Right atrium auricular region (tissue), 2 donors: ENCODE measurements at regions not wholly inside any gene's neighbourhood (a gene's known extent, or its start where the extent isn't known, plus 50 kb on each side); places are given as distances from the start of the nearest gene placed in this dataset.

Source experiments
- DNase-seq: peaks from one replicate; pipeline ENCODE4 v3.0.0-alpha.2; 2019; ENCODE audit warnings: low spot score
- H3K27ac ChIP-seq, 2 donors: fragments of 200-600 bp; sonication (generic); 1 replicate in 1 of 2; 2 replicates in 1 of 2; pipeline ENCODE4 v1.5.1; 2016 to 2019
- H3K27me3 ChIP-seq, 2 donors: fragments of 200-600 bp; sonication (generic); one replicate each; pipeline versions ENCODE4 v1.5.1 to v1.6.0; 2017 to 2019
- H3K36me3 ChIP-seq: fragments of 200-600 bp; sonication (generic); one replicate; pipeline ENCODE4 v1.5.1; 2016
- H3K4me1 ChIP-seq, 2 donors: fragments of 200-600 bp; sonication (generic); one replicate each; pipeline versions ENCODE4 v1.5.1 to v1.6.0; 2017 to 2019
- H3K4me3 ChIP-seq, 2 donors: fragments of 200-600 bp; sonication (generic); 1 replicate in 1 of 2; 2 replicates in 1 of 2; pipeline ENCODE4 v1.5.1; 2017 to 2019; ENCODE audit warnings: mild to moderate bottlenecking in 1 of 2, moderate library complexity in 1 of 2
- H3K9me3 ChIP-seq, 2 donors: fragments of 200-600 bp; sonication (generic); one replicate each; pipeline ENCODE4 v1.5.1; 2019
- TF ChIP-seq, protein P1 (sequence below), 2 donors: fragments of 200-600 bp; sonication (generic); IDR thresholded peaks; one replicate each; pipeline ENCODE4 v1.5.1; 2019; ENCODE audit warnings: antibody characterized with exemption in 2 of 2

DNA sequence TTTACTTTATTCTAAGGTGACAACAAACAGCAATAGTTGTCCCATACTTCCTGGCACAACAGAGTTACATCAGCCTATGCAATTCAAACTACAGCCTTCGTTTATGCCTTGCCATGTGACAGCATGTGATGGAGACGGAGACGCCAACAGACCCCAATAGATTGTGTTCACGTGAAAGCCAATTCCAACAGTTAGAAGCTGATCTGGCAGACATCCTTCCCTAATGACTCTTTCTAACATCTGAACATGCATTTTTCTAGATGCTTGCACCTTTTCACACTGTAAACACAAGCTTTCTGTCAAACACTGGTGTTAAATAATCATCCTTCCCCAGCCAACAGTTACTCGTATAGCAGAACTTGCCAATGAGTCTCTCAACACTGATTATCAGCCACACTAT is 694.4 kb upstream of the ALCAM start:
- Histone ChIP-seq H3K4me1 (no peaks in the 10 kb centered on the region), H3K27me3 (no peaks in the 10 kb centered on the region), H3K36me3 (no peaks in the 10 kb centered on the region), H3K27ac (no peak overlapping the region), H3K4me3 (no peak overlapping the region), H3K9me3 (peaks cover 0 to 15% of the 10 kb centered on the region in 2 donors)
- DNase-seq: no peak
- TF ChIP-seq, protein P1, sequence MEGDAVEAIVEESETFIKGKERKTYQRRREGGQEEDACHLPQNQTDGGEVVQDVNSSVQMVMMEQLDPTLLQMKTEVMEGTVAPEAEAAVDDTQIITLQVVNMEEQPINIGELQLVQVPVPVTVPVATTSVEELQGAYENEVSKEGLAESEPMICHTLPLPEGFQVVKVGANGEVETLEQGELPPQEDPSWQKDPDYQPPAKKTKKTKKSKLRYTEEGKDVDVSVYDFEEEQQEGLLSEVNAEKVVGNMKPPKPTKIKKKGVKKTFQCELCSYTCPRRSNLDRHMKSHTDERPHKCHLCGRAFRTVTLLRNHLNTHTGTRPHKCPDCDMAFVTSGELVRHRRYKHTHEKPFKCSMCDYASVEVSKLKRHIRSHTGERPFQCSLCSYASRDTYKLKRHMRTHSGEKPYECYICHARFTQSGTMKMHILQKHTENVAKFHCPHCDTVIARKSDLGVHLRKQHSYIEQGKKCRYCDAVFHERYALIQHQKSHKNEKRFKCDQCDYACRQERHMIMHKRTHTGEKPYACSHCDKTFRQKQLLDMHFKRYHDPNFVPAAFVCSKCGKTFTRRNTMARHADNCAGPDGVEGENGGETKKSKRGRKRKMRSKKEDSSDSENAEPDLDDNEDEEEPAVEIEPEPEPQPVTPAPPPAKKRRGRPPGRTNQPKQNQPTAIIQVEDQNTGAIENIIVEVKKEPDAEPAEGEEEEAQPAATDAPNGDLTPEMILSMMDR (IDR thresholded peaks at IDR 0.05): no peak

DNA sequence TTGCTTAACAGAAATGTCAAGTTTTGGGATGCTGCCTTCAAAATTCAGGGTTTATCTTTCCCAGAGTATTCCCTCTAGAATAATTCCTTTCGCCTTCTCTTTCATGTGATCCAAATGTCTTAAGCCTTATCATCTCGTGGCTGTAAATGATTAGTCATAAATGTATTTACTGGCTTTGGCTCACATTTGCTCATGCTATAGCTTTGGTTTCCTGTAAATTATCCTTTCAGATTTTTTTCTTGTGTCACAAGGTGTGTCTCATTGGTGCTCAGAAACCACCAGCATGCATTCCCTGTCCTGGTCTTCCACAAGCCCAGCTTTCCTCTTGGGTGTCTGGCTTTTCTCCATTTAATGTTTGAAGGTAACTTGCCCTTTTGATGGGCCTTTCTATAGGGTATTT is 692.7 kb upstream of the ALCAM start:
- TF ChIP-seq, protein P1 (IDR thresholded peaks at IDR 0.05): no peak
- no peak for DNase-seq

DNA sequence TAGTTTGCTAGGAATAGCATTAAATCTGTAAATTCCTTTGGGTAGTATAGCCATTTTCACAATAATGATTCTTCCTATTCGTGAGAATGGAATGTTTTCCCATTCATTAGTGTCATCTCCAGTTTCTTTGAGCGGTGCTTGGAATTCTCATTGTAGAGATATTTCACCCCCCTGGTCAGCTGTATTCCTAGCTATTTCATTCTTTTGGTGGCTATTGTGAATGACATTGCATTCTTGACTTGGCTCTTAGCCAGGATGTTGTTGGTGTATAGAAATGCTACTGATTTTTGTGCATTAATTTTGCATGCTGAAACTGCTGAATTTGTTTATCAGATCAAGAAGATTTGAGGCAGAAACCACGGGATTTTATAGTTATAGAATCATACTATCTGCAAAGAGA is 690.5 kb upstream of the ALCAM start:
- TF ChIP-seq, protein P1 (IDR thresholded peaks at IDR 0.05): no peak
- no peaks in the 10 kb centered on the region for H3K36me3 ChIP-seq
- H3K27ac ChIP-seq: no peak overlapping the region
- no peaks in the 10 kb centered on the region for H3K27me3 ChIP-seq
- H3K9me3 ChIP-seq: peaks cover 0 to 15% of the 10 kb centered on the region in 2 donors
- H3K4me1 ChIP-seq: no peaks in the 10 kb centered on the region
- DNase-seq: no peak
- H3K4me3 ChIP-seq: no peak overlapping the region

More for the DNA sequence above, 692.7 kb upstream of the ALCAM start:
- H3K4me1 ChIP-seq: no peaks in the 10 kb centered on the region
- H3K36me3 ChIP-seq: no peaks in the 10 kb centered on the region
- no peak overlapping the region for H3K27ac ChIP-seq
- no peaks in the 10 kb centered on the region for H3K27me3 ChIP-seq
- no peak overlapping the region for H3K4me3 ChIP-seq
- peaks cover 0 to 15% of the 10 kb centered on the region in 2 donors for H3K9me3 ChIP-seq

DNA sequence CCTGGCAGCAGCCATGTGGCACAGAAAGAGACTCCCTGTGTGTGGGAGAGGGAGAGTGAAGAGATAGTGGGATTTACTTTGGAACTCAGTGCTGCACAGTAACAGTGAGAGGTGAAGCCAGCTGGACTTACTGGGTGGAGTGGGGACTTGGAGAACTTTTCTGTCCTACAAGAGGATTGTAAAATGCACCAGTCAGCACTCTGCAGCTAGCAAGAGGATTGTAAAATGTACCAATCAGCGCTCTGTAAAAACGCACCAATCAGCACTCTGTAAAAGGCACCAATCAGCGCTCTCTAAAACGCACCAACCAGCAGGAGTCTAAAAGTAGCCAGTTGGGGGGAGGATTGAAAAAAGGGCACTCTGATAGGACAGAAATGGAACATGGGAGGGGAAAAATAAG is 688.8 kb upstream of the ALCAM start:
- Histone ChIP-seq H3K27ac (no peak overlapping the region), H3K4me3 (no peak overlapping the region), H3K9me3 (peaks cover 0 to 15% of the 10 kb centered on the region in 2 donors), H3K4me1 (no peaks in the 10 kb centered on the region), H3K27me3 (no peaks in the 10 kb centered on the region), H3K36me3 (no peaks in the 10 kb centered on the region)
- TF ChIP-seq, protein P1 (IDR thresholded peaks at IDR 0.05): no peak
- DNase-seq: no peak

DNA sequence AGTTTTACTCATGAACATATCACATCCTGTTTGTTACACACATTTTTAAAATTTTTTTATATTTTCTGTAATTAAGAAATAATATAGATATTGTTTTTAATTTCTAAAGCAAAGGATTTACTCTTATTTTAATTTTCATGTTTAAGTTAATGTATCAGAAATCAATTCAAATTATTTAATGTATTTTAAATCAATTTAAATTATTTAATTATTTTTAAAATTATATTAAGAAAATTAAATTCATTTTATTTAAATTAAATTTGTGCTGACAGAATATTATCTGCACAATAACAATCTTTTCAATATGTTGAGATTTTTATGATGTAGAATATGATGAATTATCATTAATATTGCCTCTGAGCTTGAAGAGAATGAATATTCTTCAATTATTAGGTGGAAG is 681.2 kb upstream of the ALCAM start:
- Histone ChIP-seq H3K36me3 (no peaks in the 10 kb centered on the region), H3K4me1 (no peaks in the 10 kb centered on the region), H3K27ac (no peak overlapping the region), H3K27me3 (no peaks in the 10 kb centered on the region), H3K9me3 (no peaks in the 10 kb centered on the region), H3K4me3 (no peak overlapping the region)
- TF ChIP-seq, protein P1 (IDR thresholded peaks at IDR 0.05): no peak
- DNase-seq: no peak

DNA sequence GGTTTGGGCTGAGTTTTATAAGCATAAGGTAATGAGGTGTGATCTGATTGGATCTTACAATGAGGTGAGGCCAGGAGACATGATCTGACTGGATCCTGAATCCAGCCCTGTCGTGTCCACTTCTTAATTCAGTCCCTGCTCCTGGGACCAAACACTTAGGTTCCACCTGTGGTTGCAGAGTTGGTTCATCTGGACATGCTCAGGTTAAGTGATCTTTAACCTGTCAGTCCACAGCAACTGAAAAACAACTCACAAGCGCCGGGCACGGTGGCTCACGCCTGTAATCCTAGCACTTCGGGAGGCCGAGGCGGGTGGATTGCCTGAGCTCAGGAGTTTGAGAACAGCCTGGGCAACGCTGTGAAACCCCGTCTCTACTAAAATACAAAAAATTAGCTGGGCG is 679.3 kb upstream of the ALCAM start:
- no peak overlapping the region for H3K4me3 ChIP-seq
- no peaks in the 10 kb centered on the region for H3K27me3 ChIP-seq
- H3K27ac ChIP-seq: no peak overlapping the region
- TF ChIP-seq, protein P1 (IDR thresholded peaks at IDR 0.05): no peak
- no peaks in the 10 kb centered on the region for H3K9me3 ChIP-seq
- H3K4me1 ChIP-seq: no peaks in the 10 kb centered on the region
- no peaks in the 10 kb centered on the region for H3K36me3 ChIP-seq
- no peak for DNase-seq
